Muscle of leg (tissue), 3 donors: ENCODE measurements at regions not wholly inside any gene's neighbourhood (a gene's known extent, or its start where the extent isn't known, plus 50 kb on each side); places are given as distances from the start of the nearest gene placed in this dataset.
"Not testable (repeated sequence)": the region's sequence is repeated elsewhere in the genome, so short reads cannot be mapped to it uniquely, and the experiment has no call there.

Experiments used
- DNase-seq: peaks from one replicate; pipeline ENCODE4 v3.0.0; 2013
- H3K27ac ChIP-seq: one replicate; pipeline ENCODE4 v1.5.1; 2013; ENCODE audit warnings: mild to moderate bottlenecking, low read length, control low read depth
- H3K27me3 ChIP-seq: one replicate; pipeline ENCODE4 v1.6.1; 2013; ENCODE audit warnings: low read length; ENCODE audit not compliant: control insufficient read depth, insufficient read depth
- H3K36me3 ChIP-seq: one replicate; pipeline ENCODE4 v1.6.1; 2013; ENCODE audit warnings: low read length; ENCODE audit not compliant: control insufficient read depth, insufficient read depth
- H3K4me1 ChIP-seq: one replicate; pipeline ENCODE4 v1.6.1; 2013; ENCODE audit warnings: low read length; ENCODE audit not compliant: control insufficient read depth, insufficient read depth
- H3K4me3 ChIP-seq: one replicate; pipeline ENCODE4 v1.5.1; 2013; ENCODE audit warnings: low read length, control low read depth
- H3K9me3 ChIP-seq: replicated peaks from 2 replicates; pipeline ENCODE4 v1.6.1; 2013; ENCODE audit warnings: low read depth, low read length; ENCODE audit not compliant: control insufficient read depth
- WGBS: methylation state at CpG from one replicate; pipeline ENCODE4 v1.1.5; 2013; ENCODE audit warnings: missing lambda C conversion rate; ENCODE audit not compliant: insufficient coverage; 5-methylcytosine and 5-hydroxymethylcytosine counted together

DNA sequence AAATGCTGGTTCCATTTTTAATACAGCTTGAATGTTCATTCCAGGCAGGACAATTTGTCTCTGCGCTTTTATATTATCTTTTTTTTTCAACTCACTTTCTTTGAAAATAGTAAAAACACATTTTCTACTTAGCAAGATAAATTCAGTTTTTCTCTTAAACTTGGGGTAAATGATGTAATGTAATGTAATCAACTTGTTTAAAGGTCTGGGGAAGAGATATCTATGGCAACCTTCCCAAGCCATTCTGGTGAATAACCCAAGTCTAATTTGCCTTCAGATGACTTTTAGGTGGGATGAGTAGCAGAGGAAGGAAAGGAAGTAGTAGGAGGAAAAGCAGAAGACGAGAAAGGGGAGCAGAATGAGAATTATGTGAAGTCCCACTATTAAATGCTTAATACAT, 335.1 kb downstream of the SV2B start:
- no CpG with 5 or more reads among the region's 2 CpGs for WGBS
- Histone ChIP-seq H3K4me1 (no peaks in the 10 kb centered on the region), H3K4me3 (no peak overlapping the region), H3K27me3 (no peaks in the 10 kb centered on the region), H3K27ac (no peak overlapping the region), H3K9me3 (no peaks in the 10 kb centered on the region), H3K36me3 (no peaks in the 10 kb centered on the region)
- DNase-seq, result peak; percentile 15

DNA sequence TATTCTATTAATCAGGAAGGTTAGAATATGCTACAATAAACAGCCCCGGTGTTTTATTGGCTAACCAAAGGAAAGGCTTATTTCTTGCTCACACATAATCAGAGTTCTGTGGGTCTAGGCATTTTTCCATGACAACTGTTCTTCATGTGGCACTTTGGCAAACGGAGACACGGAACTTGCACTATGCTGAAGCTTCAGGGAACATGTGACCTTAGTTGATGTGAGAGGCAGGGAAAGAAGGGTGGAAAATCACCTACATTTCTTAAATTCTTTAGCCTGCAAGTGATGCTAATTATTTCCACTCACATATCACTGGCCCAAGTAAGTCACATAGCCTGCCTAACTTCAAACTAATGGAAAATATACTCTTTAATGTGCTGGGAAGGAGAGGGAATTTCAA, 344.6 kb downstream of the SV2B start:
- no CpG with 5 or more reads among the region's 3 CpGs for WGBS
- H3K36me3 ChIP-seq, result no peaks in the 10 kb centered on the region
- H3K9me3 ChIP-seq, result no peaks in the 10 kb centered on the region
- H3K27ac ChIP-seq, result no peak overlapping the region
- H3K4me1 ChIP-seq, result no peaks in the 10 kb centered on the region
- H3K27me3 ChIP-seq, result no peaks in the 10 kb centered on the region
- H3K4me3 ChIP-seq, result no peak overlapping the region
- peak; percentile 16 for DNase-seq

- Histone ChIP-seq H3K36me3 (no peaks in the 10 kb centered on the region), H3K4me3 (no peak overlapping the region), H3K9me3 (no peaks in the 10 kb centered on the region), H3K27ac (no peak overlapping the region), H3K4me1 (no peaks in the 10 kb centered on the region), H3K27me3 (no peaks in the 10 kb centered on the region)
- no peak for DNase-seq
- WGBS, result 33% methylated on average over 1 of the region's 3 CpGs
Measured at GRCh38 chr15:91445695-91446228, 345.7 kb downstream of the SV2B start.

DNA sequence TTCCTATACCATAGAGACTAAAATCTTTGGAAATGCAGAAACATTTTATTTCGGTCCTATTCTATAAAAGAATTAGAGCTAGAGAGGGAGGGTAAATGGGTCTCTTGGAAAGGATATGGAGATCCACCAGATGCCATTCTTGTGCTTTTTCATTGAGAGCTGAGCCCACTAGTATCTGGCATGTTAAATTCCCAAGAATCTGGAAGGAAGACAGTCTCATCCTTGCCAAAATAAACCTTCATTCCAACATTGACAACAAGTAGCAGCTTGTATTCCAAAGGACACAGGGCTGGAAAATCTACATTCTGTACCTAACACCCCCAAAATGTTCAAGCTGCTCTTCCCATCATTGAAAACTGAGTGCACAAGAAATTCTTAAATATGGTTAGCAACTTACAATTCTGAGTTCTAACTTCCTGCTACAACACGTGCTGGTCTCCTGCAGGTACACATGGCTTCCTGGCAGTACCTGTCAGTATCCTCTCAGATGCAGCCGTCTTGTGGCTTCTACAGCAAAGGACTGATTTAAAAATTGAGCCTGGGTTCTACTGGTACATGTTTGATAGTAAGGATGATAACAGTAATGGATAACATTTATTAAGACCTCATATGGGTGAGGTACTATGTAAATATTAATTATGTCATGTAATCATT, 348.1 kb downstream of the SV2B start:
- no peaks in the 10 kb centered on the region for H3K27me3 ChIP-seq
- 50% methylated on average over 1 of the region's 3 CpGs for WGBS
- H3K9me3 ChIP-seq, result no peaks in the 10 kb centered on the region
- H3K4me3 ChIP-seq, result no peak overlapping the region
- no peak for DNase-seq
- no peaks in the 10 kb centered on the region for H3K36me3 ChIP-seq
- no peak overlapping the region for H3K27ac ChIP-seq
- no peaks in the 10 kb centered on the region for H3K4me1 ChIP-seq

GRCh38 chr15:91453376-91453775, 353.3 kb downstream of the SV2B start:
- H3K4me1 ChIP-seq, H3K36me3 ChIP-seq, H3K27ac ChIP-seq, H3K4me3 ChIP-seq, DNase-seq, H3K27me3 ChIP-seq, H3K9me3 ChIP-seq: not testable (repeated sequence)
- no CpG with 5 or more reads among the region's 3 CpGs for WGBS

DNA sequence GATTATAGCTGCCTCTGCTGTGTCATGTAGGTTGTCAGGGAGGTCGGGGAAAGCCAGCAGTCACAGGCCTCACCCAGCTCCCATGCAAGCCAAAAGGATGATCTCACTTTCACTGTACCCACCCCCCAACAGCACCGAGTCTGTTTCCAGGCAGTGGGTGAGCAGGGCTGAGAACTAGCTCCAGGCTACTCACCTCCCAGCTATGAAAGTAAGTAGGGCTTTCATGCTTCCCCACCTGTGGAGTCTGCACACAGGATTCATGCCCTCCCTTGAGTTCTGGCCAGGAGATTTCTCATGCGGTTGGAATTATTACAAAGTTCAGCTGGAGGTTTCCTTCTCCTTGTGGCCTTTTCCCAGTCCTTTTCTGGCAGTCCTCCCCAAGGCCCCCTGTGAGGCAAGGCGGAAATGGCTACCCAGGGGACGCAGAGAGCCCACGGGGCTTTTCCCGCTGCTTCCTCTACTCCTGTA, 356.2 kb downstream of the SV2B start:
- Histone ChIP-seq H3K9me3 (no peaks in the 10 kb centered on the region), H3K4me1 (no peaks in the 10 kb centered on the region), H3K27me3 (no peaks in the 10 kb centered on the region), H3K27ac (no peak overlapping the region), H3K36me3 (no peaks in the 10 kb centered on the region), H3K4me3 (no peak overlapping the region)
- no peak for DNase-seq
- WGBS, result 81% methylated on average over 5 of the region's 7 CpGs

- H3K27ac ChIP-seq, result no peak overlapping the region
- H3K4me1 ChIP-seq, result no peaks in the 10 kb centered on the region
- WGBS, result 94% methylated on average over 2 of the region's 3 CpGs
- H3K36me3 ChIP-seq, result no peaks in the 10 kb centered on the region
- no peak for DNase-seq
- no peak overlapping the region for H3K4me3 ChIP-seq
- H3K9me3 ChIP-seq, result no peaks in the 10 kb centered on the region
- no peaks in the 10 kb centered on the region for H3K27me3 ChIP-seq
Measured at GRCh38 chr15:91456921-91457320, 356.9 kb downstream of the SV2B start.

- Histone ChIP-seq H3K36me3 (no peaks in the 10 kb centered on the region), H3K27me3 (peaks cover 2% of the 10 kb centered on the region), H3K9me3 (no peaks in the 10 kb centered on the region), H3K4me1 (no peaks in the 10 kb centered on the region), H3K4me3 (no peak overlapping the region), H3K27ac (no peak overlapping the region)
- DNase-seq, result no peak
- 100% methylated on average over 1 of the region's 3 CpGs for WGBS
Measured at GRCh38 chr15:91461377-91461776, 361.3 kb downstream of the SV2B start.

- Histone ChIP-seq H3K9me3 (no peaks in the 10 kb centered on the region), H3K36me3 (no peaks in the 10 kb centered on the region), H3K27me3 (peaks cover 3% of the 10 kb centered on the region), H3K4me1 (no peaks in the 10 kb centered on the region), H3K4me3 (no peak overlapping the region), H3K27ac (no peak overlapping the region)
- 100% methylated on average over 1 of the region's 4 CpGs for WGBS
- no peak for DNase-seq
Measured at GRCh38 chr15:91465086-91465485, 365.0 kb downstream of the SV2B start.

DNA sequence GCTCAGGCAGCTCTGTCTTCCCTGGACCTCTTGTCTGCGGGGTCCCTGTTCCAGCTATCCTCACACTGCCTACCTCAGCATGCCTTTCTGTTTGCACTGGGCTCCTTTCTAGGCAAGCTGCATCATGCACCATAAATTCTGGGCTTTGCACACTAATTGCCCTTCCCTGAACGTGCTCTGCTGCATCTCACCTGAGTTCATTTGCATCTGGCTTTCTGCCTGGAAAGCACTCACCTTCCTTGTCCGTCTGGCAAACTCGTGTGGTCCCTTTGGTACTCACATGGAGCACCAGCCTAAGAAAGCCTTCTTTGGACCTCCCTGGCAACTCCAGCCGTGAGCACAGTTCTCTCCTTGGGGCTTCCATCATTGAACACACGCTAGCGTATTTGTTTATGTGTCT, 365.6 kb downstream of the SV2B start:
- Histone ChIP-seq H3K36me3 (no peaks in the 10 kb centered on the region), H3K4me1 (no peaks in the 10 kb centered on the region), H3K27me3 (peaks cover 3% of the 10 kb centered on the region), H3K27ac (no peak overlapping the region), H3K9me3 (no peaks in the 10 kb centered on the region), H3K4me3 (no peak overlapping the region)
- DNase-seq, result no peak
- WGBS, result 51% methylated on average over 4 of the region's 7 CpGs
